ENCODE measurements at regions not wholly inside any gene's neighbourhood (a gene's known extent, or its start where the extent isn't known, plus 50 kb on each side); places are given as distances from the start of the nearest gene placed in this dataset.

GRCh38 chr3:113055201-113055600 is 64.4 kb downstream of the GTPBP8 start:
- H2BK12ac ChIP-seq (ENCODE audit: low read depth, low read length) = no peak overlapping the region
- ChIA-PET POLR2A (ENCODE audit: partially characterized antibody) (no interaction called here), CTCF (ENCODE audit: partially characterized antibody) (interaction anchor here (0.7 to 10.8 kb wide), 5 partner anchors 24 to 320 kb away, joined by 3 to 108 read pairs (median 3); no protein-coding TSS in a partner anchor)
- H3K18ac ChIP-seq (ENCODE audit: extremely low read depth, low read length) = no peak overlapping the region
- DNase-seq (ENCODE audit: low read depth in 1 of 2, low spot score in 2 of 2) (no peak), FAIRE-seq (no peak)
- H3K14ac ChIP-seq (ENCODE audit: insufficient read length) = no peak overlapping the region
- no peak overlapping the region for H2AFZ ChIP-seq (ENCODE audit: low read length)
- H3K23ac ChIP-seq (ENCODE audit: insufficient read length) = no peak overlapping the region
- no peak overlapping the region for H3K27ac ChIP-seq (ENCODE audit: low read depth, low read length)
- H3K23me2 ChIP-seq (ENCODE audit: low read depth, low read length) = peaks cover 2% of the 10 kb centered on the region; the same call in 1 of the 2 replicates
- H2BK15ac ChIP-seq (ENCODE audit: low read length) = no peak overlapping the region
- H2BK20ac ChIP-seq (ENCODE audit: low read length) = no peak overlapping the region
- H3K4ac ChIP-seq (replicated peaks; ENCODE audit: insufficient read length, low read depth, low read length) = no peak overlapping the region
- H3K4me2 ChIP-seq (ENCODE audit: insufficient read depth in 1 of 2, low read depth in 2 of 2, low read length in 2 of 2) = no peak overlapping the region
- no peak overlapping the region for H4K8ac ChIP-seq (ENCODE audit: extremely low read depth, insufficient read depth, low read length)
- no peaks in the 10 kb centered on the region for H3K79me1 ChIP-seq (ENCODE audit: low read depth, low read length)
- no peak overlapping the region for H3K56ac ChIP-seq (replicated peaks; ENCODE audit: insufficient read length, low read depth, low read length)
- no peaks in the 10 kb centered on the region for H3K36me3 ChIP-seq (ENCODE audit: control insufficient read depth in 2 of 4, insufficient read depth in 4 of 4, low read length in 3 of 4)
- H3K4me1 ChIP-seq (replicated peaks in 1 of 4; ENCODE audit: control insufficient read depth in 3 of 4, insufficient read depth in 4 of 4, low read length in 3 of 4) = no peaks in the 10 kb centered on the region
- no peak overlapping the region for H3K9ac ChIP-seq (replicated peaks in 1 of 4; ENCODE audit: extremely low read depth in 1 of 4, low read depth in 3 of 4, low read length in 3 of 4)
- no peaks in the 10 kb centered on the region for H3K9me3 ChIP-seq (ENCODE audit: insufficient read depth in 2 of 2, low read depth in 1 of 2, low read length in 1 of 2)
- no peak for TF ChIP-seq BCL11A (IDR thresholded peaks at IDR 0.05; ENCODE audit: low read depth in 2 of 2, low read length in 2 of 2)
- no peak for TF ChIP-seq GABPA (IDR thresholded peaks at IDR 0.05; ENCODE audit: borderline replicate concordance, insufficient read depth, low read length)
- no peak for TF ChIP-seq CTBP2 (IDR thresholded peaks at IDR 0.05; ENCODE audit: borderline replicate concordance, insufficient read depth, insufficient read length, low read length)
- H2AK5ac ChIP-seq (ENCODE audit: low read depth, low read length) = no peak overlapping the region
- no peak overlapping the region for H4K5ac ChIP-seq (ENCODE audit: insufficient read length, low read depth, low read length)
- no peaks in the 10 kb centered on the region for H4K20me1 ChIP-seq (replicated peaks in 1 of 2; ENCODE audit: control insufficient read depth in 1 of 2, insufficient read depth in 2 of 2, low read length in 2 of 2)
- no peak overlapping the region for H2BK5ac ChIP-seq (ENCODE audit: low read depth, low read length)
- no peak overlapping the region for H2BK120ac ChIP-seq (replicated peaks; ENCODE audit: low read depth, low read length)
- no peaks in the 10 kb centered on the region for H3K79me2 ChIP-seq (ENCODE audit: control insufficient read depth in 1 of 2, insufficient read depth in 2 of 2, low read length in 2 of 2)
- H3K4me3 ChIP-seq (ENCODE audit: extremely low read depth in 1 of 4, insufficient read depth in 2 of 4, low read depth in 3 of 4, low read length in 4 of 4) = no peak overlapping the region
- peaks cover 0 to 3% (median 1%) of the 10 kb centered on the region in 4 experiments; a peak in 1 of 7 replicates for H3K27me3 ChIP-seq (replicated peaks in 1 of 4; ENCODE audit: control insufficient read depth in 3 of 4, extremely low read depth in 1 of 4, insufficient read depth in 3 of 4, low read length in 3 of 4)
- H4K91ac ChIP-seq (replicated peaks; ENCODE audit: insufficient read length, low read length) = no peak overlapping the region
